ENCODE measurements at regions not wholly inside any gene's neighbourhood (a gene's known extent, or its start where the extent isn't known, plus 50 kb on each side); places are given as distances from the start of the nearest gene placed in this dataset.

- Mint-ChIP-seq H3K27ac (no peak overlapping the region), H3K9me3 (ENCODE audit: low read depth) (no peaks in the 10 kb centered on the region), H3K36me3 (ENCODE audit: insufficient read depth) (no peaks in the 10 kb centered on the region), H3K27me3 (no peaks in the 10 kb centered on the region), H3K4me1 (ENCODE audit: low read depth) (no peaks in the 10 kb centered on the region), H3K4me3 (ENCODE audit: low read depth) (no peak overlapping the region)
- DNase-seq (ENCODE audit: low spot score, unreplicated experiment) = no peak
- no peak for TF ChIP-seq CTCF (IDR thresholded peaks at IDR 0.05; ENCODE audit: unreplicated experiment)
These were observed 167.8 kb upstream of the PPP3CA start for GRCh38 chr4:101515099-101515498.

- Mint-ChIP-seq H3K4me3 (ENCODE audit: low read depth) (no peak overlapping the region), H3K27me3 (no peaks in the 10 kb centered on the region), H3K4me1 (ENCODE audit: low read depth) (no peaks in the 10 kb centered on the region), H3K36me3 (ENCODE audit: insufficient read depth) (no peaks in the 10 kb centered on the region), H3K27ac (no peak overlapping the region), H3K9me3 (ENCODE audit: low read depth) (no peaks in the 10 kb centered on the region)
- DNase-seq (ENCODE audit: low spot score, unreplicated experiment) = no peak
- no peak for TF ChIP-seq CTCF (IDR thresholded peaks at IDR 0.05; ENCODE audit: unreplicated experiment)
These were observed 165.1 kb upstream of the PPP3CA start for GRCh38 chr4:101512416-101512815.

GRCh38 chr4:101501421-101501820 is 154.1 kb upstream of the PPP3CA start:
- H3K36me3 Mint-ChIP-seq (ENCODE audit: insufficient read depth) = no peaks in the 10 kb centered on the region
- no peaks in the 10 kb centered on the region for H3K9me3 Mint-ChIP-seq (ENCODE audit: low read depth)
- no peaks in the 10 kb centered on the region for H3K27me3 Mint-ChIP-seq
- H3K4me1 Mint-ChIP-seq (ENCODE audit: low read depth) = no peaks in the 10 kb centered on the region
- DNase-seq (ENCODE audit: low spot score, unreplicated experiment) = no peak
- TF ChIP-seq CTCF (IDR thresholded peaks at IDR 0.05; ENCODE audit: unreplicated experiment) = no peak
- no peak overlapping the region for H3K4me3 Mint-ChIP-seq (ENCODE audit: low read depth)
- no peak overlapping the region for H3K27ac Mint-ChIP-seq

- no peaks in the 10 kb centered on the region for H3K27me3 Mint-ChIP-seq
- H3K9me3 Mint-ChIP-seq (ENCODE audit: low read depth) = no peaks in the 10 kb centered on the region
- no peak for TF ChIP-seq CTCF (IDR thresholded peaks at IDR 0.05; ENCODE audit: unreplicated experiment)
- H3K36me3 Mint-ChIP-seq (ENCODE audit: insufficient read depth) = no peaks in the 10 kb centered on the region
- DNase-seq (ENCODE audit: low spot score, unreplicated experiment) = no peak
- no peak overlapping the region for H3K27ac Mint-ChIP-seq
- H3K4me3 Mint-ChIP-seq (ENCODE audit: low read depth) = no peak overlapping the region
- no peaks in the 10 kb centered on the region for H3K4me1 Mint-ChIP-seq (ENCODE audit: low read depth)
These were observed 153.4 kb upstream of the PPP3CA start for GRCh38 chr4:101500742-101501141.

GRCh38 chr4:101475246-101475645 is 127.9 kb upstream of the PPP3CA start:
- no peak overlapping the region for H3K27ac Mint-ChIP-seq
- no peak for DNase-seq (ENCODE audit: low spot score, unreplicated experiment)
- TF ChIP-seq CTCF (IDR thresholded peaks at IDR 0.05; ENCODE audit: unreplicated experiment) = no peak
- no peaks in the 10 kb centered on the region for H3K27me3 Mint-ChIP-seq
- peaks cover 4% of the 10 kb centered on the region for H3K9me3 Mint-ChIP-seq (ENCODE audit: low read depth)
- no peaks in the 10 kb centered on the region for H3K36me3 Mint-ChIP-seq (ENCODE audit: insufficient read depth)
- no peak overlapping the region for H3K4me3 Mint-ChIP-seq (ENCODE audit: low read depth)
- H3K4me1 Mint-ChIP-seq (ENCODE audit: low read depth) = no peaks in the 10 kb centered on the region

Data from progenitor cell of endocrine pancreas (in vitro differentiated cells).